HFF-Myc (cell line): ENCODE measurements at regions not wholly inside any gene's neighbourhood (a gene's known extent, or its start where the extent isn't known, plus 50 kb on each side); places are given as distances from the start of the nearest gene placed in this dataset.
"Not testable (repeated sequence)": the region's sequence is repeated elsewhere in the genome, so short reads cannot be mapped to it uniquely, and the experiment has no call there.

ENCODE experiments used
- DNase-seq: peaks from one replicate; pipeline ENCODE4 v3.0.0-alpha.2; 2011; ENCODE audit warnings: low read depth; ENCODE audit errors: extremely low read depth
- H3K4me3 ChIP-seq: replicated peaks from 2 replicates; pipeline ENCODE4 v1.5.1; 2011; ENCODE audit warnings: low read depth, mild to moderate bottlenecking, control low read depth, low read length
- TF ChIP-seq, protein P1 (sequence below): IDR thresholded peaks from 2 replicates; pipeline ENCODE4 v1.5.1; 2012; ENCODE audit warnings: mild to moderate bottlenecking, low read depth, low read length, control low read depth; ENCODE audit errors: missing control alignments

DNA sequence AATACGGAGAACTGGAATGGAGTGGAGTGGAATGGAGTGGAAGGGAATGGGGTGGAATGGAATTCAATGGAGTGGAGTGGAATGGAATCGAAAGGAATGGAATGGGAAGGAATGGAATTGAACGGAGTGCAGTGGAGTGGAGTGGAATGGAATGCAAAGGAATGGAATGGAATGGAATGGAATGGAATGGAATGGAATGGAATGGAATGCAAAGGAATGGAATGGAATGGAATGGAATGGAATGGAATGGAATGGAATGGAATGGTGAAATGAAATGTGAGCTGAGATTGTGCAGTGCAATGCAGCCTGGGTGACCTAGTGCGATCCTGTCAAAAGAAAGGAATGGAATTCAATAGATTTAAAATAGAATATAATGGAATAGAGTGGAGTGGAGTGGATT, 357.3 kb upstream of the WSB1 start:
- not testable (repeated sequence) for DNase-seq, H3K4me3 ChIP-seq

DNA sequence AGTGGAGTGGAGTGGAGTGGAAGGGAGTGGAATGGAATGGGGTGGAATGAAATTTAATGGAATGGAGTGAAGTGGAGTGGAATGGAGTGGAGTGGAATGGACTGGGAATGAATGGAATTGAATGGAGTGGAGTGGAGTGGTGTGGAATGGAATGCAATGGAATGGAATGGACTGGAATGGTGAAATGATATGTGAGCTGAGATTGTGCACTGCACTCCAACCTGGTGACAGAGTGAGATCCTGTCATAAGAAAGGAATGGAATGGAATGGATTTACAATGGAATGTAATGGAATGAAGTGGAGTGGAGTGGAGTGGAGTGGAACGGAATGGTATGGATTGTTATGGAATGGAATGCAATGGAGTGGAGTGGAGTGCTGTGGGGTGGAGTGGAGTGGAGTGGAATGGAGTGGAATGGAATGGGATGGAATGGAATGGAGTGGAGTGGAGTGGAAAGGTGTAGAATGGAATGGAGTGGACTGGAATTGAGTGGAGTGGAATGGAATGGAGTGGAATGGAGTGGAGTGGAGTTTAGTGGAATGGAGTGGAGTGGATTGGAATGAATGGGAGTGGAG, 356.1 kb upstream of the WSB1 start:
- H3K4me3 ChIP-seq, DNase-seq: not testable (repeated sequence)

DNA sequence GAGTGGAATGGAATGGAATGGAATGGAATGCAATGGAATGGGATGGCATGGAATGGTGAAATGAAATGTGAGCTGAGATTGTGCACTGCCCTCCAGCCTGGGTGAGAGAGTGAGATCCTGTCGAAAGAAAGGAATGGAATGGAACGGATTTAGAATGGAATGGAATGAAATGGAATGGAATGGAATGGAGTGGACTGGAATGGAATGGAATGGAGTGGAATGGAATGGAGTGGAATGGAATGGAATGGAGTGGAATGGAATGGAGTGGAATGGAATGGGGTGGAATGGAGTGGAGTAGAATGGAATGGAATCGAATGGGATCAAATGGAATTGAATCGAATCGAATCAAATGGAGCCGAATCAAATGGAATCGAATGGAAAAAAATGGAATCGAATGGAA, 354.2 kb upstream of the WSB1 start:
- H3K4me3 ChIP-seq, result not testable (repeated sequence)

DNA sequence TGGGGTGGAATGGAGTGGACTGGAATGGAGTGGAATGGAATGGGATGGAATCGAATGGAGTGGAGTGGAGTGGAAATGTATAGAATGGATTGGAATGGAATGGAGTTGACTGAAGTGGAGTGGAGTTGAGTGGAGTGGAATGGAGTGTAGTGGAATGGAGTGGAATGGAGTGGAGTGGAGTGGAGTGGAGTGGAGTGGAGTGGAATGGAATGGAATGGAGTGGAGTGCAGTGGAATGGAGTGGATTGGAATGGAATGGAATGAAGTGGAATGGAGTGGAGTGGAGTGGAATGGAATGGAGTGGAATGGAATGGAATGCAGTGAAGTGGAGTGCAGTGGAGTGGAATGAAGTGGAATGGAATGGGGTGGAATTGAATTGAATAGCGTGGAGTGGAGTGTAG, 353.3 kb upstream of the WSB1 start:
- not testable (repeated sequence) for DNase-seq, H3K4me3 ChIP-seq

More for the DNA sequence above, 354.2 kb upstream of the WSB1 start:
- not testable (repeated sequence) for DNase-seq

DNA sequence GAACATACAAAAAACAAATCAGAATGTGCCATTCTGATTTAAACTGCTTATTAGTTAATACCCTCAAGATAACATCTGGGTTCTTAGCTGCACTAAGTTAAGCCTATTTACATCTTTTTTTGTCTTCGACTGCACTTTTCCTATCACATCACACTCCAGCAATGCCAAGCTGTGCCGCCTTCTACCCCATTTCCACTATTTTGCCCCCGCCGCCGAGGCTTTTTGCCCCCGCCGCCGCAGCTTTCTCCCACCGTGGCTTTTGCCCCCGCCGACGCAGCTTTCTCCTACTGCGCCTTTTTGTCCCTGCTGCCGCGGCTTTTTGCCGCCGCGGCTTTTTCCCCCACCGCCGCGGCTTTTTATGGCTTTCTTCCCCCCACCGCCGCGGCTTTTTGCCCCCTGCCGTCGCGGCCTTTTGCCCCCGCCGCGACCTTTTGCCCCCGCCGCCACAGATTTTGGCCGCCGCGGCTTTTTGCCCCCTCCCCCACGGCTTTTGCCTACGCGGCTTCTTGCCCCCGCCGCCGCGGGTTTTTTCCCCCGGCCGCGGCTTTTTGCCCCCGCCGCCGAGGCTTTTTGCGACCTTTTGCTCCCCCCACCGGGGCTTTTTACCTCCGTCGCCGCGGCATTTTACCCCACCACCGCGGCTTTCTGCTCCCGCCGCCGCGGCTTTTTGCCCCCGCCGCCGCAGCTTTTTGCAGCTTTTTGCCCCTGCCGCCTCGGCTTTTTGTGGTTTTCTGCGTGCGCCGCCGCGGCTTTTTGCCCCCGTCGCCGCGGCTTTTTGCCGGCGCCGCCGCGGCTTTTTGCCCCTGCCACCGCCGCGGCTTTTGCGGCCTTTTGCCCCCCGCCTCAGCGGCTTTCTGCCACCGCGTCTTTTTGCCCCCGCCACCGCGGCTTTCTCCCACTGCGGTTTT, 331.4 kb upstream of the WSB1 start:
- TF ChIP-seq, protein P1, sequence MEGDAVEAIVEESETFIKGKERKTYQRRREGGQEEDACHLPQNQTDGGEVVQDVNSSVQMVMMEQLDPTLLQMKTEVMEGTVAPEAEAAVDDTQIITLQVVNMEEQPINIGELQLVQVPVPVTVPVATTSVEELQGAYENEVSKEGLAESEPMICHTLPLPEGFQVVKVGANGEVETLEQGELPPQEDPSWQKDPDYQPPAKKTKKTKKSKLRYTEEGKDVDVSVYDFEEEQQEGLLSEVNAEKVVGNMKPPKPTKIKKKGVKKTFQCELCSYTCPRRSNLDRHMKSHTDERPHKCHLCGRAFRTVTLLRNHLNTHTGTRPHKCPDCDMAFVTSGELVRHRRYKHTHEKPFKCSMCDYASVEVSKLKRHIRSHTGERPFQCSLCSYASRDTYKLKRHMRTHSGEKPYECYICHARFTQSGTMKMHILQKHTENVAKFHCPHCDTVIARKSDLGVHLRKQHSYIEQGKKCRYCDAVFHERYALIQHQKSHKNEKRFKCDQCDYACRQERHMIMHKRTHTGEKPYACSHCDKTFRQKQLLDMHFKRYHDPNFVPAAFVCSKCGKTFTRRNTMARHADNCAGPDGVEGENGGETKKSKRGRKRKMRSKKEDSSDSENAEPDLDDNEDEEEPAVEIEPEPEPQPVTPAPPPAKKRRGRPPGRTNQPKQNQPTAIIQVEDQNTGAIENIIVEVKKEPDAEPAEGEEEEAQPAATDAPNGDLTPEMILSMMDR, result no peak
- DNase-seq, result no peak
- H3K4me3 ChIP-seq, result no peak overlapping the region

DNA sequence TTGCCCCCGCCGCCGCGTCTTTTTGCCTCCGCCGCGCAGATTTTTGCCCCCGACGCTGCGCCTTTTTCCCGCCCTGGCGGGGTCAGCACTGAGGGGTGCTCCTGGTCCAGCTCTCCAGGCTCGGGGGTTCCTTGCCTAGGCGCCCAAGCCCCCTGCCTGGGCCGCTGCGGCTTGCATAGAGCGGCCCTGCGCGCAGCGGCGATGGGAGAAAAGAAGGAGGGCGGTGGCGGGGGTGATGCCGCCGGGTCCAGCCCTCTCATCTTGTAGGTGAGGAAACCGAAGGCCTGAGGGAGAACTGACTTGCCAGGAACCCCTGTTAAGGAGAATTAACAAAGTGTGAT, 330.8 kb upstream of the WSB1 start:
- no peak for DNase-seq
- TF ChIP-seq, protein P1, result no peak
- H3K4me3 ChIP-seq, result no peak overlapping the region

DNA sequence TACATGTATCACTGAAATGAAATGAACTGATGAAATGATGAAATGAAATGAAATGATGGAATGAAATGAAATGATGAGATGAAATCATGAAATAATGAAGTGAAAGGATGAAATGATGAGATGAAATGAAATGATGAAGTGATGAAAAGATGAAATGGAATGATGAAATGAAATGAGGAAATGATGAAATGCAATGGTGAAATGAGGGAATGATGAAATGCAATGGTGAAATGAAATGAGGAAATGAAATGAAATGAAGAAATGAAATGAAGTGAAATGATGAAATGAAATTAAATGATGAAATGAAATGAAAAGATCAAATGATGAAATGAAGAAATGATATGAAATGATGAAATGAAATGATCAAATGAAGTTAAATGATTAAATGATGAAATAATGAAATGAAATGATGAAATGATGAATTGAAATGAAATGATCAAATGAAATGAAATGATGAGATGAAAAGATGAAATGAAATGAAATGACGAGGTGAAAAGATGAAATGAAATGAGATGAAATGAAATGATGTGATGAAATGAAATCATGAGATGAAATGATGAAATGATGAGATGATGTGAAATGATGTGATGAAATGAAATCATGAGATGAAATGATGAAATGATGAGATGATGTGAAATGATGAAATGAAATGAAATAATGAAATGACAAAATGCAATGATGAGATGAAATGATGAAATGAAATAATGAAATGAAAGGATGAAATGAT, 327.9 kb upstream of the WSB1 start:
- not testable (repeated sequence) for DNase-seq, H3K4me3 ChIP-seq

DNA sequence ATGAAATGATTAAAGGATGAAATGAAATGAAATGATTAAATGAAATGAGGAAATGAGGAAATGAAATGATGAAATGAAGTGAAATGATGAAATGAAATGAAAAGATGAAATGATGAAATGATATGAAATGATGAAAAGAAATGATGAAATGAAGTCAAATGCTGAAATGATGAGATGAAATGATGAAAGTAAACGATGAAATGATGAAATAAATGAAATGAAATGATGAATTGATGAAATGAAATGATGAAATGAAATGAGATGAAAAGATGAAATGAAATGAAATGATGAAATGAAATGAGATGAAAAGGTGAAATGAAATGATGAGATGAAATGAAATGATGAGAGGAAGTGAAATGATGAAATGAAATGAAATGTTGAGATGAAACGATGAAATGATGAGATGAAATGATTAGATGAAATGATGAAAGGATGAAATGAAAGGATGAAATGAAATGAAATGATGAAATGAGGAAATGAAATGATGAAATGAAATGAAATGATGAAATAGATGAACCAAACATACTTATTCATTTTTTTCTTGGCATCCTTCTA, 327.2 kb upstream of the WSB1 start:
- H3K4me3 ChIP-seq, DNase-seq: not testable (repeated sequence)

DNA sequence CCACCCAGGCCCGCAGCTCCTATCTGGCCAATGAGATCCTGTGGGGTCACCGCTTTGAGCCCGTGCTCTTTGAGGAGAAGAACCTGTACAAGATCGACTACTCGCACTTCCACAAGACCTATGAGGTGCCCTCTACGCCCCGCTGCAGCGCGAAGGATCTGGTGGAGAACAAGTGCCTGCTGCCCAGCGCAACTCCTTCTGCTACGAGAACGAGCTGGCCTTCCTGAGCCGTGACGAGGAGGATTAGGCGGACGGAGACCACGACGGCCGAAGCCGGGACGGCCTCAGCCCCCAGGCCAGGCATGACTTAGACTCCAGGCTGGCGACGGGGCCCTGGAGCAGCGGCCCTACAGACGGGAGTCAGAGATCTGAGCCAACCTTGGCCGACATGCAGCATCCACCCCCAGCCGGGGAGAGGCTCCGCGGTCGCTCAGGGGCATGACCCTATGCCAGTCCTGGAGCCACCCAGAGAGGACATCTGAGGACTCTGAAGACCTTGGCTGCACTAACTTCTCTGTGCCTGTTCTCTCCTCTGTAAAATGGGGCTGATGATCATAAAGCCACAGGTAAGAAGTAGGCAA, 312.0 kb upstream of the WSB1 start:
- DNase-seq, H3K4me3 ChIP-seq: not testable (repeated sequence)

DNA sequence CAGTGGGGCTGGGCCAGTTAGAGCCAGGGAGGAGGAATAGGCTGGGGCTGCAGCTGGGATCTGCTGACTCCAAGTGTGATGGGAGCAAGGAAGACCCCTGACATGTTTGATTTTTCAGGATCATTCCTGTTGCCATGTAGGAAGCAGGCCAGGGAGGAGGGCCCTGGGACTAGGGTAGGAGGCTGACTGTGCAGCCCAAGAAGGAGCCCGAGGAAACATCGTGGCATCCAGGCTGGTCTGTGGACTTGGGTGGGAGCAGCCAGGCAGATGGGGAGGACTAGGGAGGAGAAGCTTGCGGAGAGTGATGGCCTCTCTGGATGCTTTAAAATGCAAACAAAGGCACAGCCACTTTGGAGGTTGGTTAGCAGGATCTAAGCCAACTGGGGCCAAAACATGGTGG, 311.4 kb upstream of the WSB1 start:
- DNase-seq, result not testable (repeated sequence)

DNA sequence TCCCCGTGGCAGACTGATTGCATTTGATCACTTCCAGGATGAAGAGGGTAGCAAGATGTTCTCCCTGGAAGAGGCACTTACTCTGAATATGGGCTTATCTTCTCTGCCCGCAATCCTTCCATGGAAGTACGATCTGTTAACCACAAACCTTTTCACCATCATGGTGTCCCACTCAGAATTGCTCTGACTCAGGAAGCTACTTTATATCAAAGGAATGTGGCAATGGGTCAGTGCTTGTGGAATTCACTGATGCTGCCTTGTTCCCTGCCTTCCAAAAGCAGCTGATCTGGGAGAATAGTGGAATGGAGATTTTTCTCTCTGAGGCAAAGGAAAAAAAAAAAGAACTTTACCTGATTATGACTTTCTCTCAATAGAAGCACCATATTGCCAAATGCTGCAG, 306.1 kb upstream of the WSB1 start:
- not testable (repeated sequence) for H3K4me3 ChIP-seq, DNase-seq

More for the DNA sequence above, 311.4 kb upstream of the WSB1 start:
- not testable (repeated sequence) for H3K4me3 ChIP-seq

DNA sequence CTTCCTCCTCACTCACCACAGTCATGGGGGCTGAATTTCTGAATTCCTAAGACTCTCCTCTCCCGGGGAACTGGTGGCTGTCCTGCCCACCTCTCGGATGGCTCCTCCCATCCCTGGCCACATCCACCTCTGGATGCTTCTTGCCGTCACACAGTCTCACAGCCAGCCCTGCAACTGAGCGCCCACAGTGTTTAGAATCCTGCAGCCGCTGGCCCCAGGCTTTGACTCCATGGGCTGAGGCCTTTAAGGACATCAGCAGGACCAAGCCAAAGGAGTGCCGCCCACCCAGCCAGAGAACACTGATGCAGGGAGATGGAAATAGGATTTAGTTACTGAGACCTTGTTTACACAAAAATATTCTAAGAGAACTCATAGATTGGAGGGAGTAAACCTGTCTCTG, 299.3 kb upstream of the WSB1 start:
- DNase-seq, H3K4me3 ChIP-seq: not testable (repeated sequence)

DNA sequence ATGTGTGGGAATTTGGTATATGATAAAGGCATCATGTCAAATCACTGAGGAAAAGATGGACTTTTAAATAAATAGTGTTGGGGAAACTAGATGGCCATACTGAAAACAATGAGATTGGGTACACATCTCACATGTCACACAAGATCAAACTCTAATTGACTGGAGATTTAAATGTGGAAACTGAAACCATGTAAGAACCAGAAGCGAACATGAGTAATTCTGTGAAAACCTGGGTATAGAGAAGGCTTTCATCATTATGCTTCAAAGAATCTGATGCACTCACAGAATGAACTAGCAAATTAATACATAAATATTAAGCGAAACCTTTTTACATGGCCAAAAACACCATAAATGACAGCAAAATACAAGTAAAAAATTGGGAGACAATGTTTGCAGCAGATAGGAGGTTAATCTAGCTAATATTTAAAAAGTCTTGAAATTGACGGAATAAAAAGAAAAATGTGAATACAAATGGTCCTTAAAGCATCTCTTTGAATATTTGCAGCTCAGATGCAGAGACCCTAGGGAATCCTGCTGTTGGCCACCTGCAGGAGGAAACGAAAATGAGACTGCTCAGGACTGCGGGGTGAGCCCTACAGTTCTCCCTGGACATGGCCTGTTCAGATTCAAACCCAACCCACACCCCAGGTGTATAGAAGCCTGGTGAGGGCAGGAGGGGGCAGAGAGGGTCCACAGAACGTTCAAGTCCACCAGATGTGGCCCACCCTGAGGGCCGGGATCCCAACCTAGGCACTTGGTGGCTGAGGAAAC, 297.6 kb upstream of the WSB1 start:
- H3K4me3 ChIP-seq, DNase-seq: not testable (repeated sequence)

DNA sequence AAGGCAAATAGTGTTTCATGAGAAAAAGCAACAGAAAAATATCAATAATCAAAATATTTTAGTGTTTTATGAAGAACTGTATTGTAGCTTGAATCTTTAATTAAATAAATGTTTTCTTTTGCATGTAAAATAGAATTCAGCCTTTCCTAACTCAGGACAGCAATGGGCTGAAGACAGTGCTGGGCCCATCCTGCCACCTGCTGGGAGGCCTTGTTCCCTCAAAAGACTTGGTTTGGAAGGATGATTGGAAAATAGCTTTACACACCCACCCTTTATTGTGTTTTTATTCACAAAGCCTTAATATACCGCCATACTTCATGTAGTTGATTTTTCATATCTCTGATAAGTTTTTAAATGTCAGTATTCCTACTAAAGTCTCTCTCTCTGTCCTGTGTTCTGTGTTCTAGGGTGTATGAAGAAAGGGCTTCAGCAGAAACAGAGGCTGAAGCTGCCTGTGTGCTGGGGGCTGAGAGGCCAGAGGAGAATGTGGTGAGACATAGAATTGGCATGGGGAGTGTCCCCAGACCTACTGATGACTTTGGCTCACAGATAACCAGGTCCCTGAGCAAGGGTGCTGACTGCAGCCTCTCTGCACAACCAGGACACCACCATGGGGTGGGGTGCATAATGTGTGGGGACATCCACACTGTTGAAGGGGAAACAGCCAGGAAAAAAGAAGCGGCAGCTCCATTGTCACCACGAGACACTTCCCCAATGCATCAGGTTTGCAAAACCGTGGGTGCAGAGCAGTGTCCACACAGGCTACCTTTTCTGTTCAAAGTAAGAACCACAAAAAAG, 286.0 kb upstream of the WSB1 start:
- not testable (repeated sequence) for DNase-seq, H3K4me3 ChIP-seq
